GM19452 (cell line): ENCODE measurements at regions not wholly inside any gene's neighbourhood (a gene's known extent, or its start where the extent isn't known, plus 50 kb on each side); places are given as distances from the start of the nearest gene placed in this dataset.
"Not testable (repeated sequence)": the region's sequence is repeated elsewhere in the genome, so short reads cannot be mapped to it uniquely, and the experiment has no call there.

Source experiments
- ATAC-seq: cut with Tn5 transposase; IDR thresholded peaks from one replicate; pipeline ENCODE4 v1.9.1; 2021; ENCODE audit not compliant: unreplicated experiment

DNA sequence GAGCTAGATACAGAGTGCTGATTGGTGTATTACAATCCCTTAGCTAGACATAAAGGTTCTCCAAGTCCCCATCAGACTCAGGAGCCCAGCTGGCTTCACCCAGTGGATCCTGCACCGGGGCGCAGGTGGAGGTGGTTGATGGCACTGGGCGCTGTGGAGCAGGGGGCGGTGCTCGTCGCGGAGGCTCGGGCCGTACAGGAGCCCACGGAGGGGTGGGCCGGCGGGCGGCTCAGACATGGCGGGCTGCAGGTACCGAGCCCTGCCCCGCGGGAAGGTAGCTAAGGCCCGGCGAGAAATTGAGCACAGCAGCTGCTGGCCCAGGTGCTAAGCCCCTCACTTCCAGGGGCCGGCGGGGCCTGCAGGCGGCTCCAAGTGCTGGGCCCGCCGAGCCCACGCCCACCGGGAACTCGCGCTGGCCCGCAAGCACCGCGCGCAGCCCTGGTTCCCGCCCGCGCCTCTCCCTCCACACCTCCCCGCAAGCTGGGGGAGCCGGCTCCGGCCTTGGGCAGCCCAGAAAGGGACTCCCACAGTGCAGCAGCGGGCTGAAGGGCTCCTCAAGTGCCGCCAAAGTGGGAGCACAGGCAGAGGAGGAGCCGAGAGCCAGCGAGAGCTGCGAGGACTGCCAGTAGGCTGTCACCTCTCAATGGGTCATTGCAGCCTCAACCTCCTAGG is 96.4 kb upstream of the MYO10 start:
- ATAC-seq, result not testable (repeated sequence)

DNA sequence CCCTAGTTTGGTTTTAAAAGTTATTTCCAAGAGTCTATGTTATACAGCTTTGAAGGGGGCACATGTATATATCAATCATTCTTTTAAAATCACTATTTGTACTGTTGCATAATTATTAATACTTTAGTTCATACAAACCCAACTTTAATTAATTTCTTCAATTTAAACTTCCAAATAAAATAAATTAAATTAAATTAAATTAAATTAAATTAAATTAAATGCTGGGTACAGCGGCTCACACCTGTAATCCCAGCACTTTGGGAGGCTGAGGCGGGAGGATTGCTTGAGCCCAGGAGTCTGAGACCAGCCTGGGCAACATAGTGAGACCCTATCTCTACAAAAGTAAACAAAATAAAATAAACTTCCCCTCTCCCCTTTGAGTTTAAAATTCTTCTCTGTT is 98.9 kb upstream of the MYO10 start:
- ATAC-seq, result not testable (repeated sequence)

DNA sequence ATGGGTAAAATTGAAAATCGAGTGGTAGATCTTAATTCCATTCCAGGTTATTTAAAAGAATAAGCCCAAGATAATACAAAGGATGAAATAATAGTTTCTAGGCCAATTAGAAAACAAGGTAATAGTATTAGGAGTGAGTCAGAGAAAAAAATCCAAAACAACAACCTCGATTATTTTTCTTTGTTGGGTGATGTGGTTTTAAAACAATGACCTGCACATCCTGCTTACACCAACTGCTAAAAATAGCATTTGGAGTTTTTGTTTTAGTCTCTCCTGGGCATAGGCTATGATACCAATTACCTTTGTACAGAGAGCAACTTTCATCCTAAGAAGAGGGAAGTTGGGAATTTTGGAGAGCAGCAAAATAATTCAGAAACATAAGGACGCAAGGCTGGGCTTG is 101.7 kb upstream of the MYO10 start:
- no peak for ATAC-seq

DNA sequence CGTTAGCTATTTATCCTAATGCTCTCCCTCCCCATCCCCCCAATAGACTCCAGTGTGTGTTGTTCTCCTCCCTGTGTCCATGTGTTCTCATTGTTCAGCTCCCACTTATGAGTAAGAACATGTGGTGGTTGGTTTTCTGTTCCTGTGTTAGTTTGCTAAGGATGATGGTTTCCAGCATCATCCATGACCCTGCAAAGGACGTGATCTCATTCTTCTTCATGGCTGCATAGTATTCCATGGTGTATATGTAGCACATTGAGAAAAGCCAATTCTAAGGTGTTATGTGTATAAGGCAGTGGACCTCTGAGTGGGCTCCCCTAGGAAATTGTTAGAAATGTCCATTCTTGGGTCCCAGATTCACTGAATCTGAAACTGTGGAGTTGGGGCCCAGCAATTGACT is 103.1 kb upstream of the MYO10 start:
- ATAC-seq, result no peak

DNA sequence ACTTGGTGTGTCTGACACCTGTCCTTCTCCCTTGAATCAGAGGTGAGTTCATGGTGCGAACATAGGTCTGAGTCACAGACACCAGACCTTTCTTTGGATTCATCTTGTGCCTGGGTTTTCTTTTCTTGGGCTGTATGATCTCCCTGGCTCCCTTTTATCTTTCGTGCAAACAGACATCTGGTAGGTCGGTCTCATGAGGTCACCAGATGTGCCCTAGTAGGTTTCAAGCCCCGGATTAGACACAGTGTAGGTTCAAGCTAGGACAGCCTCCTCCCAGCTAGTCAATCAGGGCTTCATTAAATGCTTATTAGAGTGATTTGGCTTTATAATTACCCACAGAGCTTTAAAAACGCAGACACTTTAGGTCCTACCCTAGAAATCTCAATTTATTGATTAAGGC is 106.0 kb upstream of the MYO10 start:
- ATAC-seq, result no peak

DNA sequence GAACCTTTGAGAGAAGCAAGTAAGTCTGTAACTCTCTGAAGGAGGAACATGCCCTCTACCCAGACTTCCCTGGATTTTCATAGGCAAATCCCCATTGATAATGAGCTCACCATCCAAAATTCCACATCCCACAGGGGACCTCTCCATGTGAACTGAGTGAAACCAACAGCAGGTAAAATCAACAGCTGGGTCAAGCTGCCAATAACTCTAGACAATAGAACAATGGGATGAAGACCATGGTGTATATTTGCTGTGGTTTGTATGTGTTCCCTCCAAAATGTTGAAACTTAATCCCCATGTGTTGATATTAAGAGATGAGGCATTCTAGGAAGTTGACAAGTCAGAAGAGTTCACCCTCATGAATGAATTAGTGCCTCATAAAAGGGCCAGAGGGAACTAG is 110.2 kb upstream of the MYO10 start:
- no peak for ATAC-seq

DNA sequence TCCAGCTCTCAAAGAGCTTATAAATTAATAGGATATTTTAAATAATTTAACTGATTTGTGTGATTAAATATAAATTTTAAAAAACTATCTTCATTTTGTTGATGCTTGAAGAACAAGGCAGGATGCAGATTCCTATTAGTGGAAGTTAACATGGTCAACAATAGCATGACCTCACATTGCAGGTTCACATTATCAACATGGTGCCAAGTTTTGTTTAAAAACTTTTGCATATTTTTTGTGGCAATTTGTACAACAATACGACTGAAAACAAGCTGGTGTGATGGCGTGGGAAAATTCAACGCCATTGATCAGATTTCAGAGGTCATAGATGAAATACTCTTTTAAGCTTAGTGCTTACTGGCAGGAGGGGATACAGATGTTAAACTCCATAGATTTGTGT is 114.1 kb upstream of the MYO10 start:
- ATAC-seq, result no peak

DNA sequence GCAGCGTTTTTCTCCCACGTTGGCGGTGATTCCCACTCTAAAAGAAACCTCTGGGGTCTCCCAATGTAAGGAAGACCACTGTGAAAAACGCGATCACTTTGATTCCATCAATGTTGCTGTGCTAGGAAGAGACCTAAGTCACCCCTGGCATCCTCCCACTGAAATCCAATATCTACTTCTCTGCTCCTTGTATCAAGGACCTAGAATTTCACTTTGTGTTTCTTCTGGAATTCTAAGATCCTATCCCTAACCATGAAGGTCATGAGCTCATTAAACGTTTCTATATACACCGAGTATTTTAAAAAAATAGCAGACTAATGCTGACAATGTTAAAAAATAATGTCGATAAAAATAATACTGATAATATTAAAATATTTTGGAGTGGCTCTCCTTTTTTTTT is 118.8 kb upstream of the MYO10 start:
- ATAC-seq, result no peak

DNA sequence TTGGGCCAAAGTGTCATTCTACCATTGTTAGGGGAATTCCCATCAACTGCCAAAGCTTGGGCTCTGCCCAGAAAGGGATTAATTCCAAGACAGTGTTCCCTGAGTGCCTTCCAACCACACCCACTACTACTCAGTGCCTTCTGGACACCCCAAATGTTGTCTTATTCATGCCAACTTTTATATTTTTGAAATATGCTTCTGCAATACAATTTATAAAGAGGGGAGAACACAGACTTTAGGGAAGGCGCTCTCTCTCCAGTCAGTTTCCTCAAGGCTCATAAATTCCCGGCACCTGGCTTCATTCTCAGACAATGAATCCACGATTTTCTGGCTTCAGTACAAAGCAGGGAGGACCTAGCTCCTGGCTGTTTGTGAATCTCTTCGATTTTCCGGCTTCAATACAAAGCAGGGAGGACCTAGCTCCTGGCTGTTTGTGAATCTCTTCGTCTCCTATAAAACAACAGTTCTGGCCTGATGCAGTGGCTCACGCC is 120.1 kb upstream of the MYO10 start:
- no peak for ATAC-seq

DNA sequence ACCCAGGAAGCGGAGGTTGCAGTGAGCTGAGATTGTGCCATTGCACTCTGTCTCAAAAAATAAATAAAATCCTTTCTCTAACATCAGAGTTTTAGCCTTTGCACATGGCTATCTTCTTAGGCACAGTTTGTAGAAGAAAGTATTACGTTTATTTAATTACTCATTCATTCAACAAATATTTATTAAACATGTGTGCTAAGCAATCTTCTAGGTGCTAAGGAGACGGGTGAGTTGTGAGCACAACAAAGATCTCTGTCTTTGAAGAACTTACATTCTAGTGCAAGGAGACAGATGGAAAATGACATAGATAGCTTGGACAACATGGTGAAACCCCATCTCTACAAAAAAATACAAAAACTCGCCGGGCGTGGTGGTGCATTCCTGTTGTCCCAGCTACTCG is 122.3 kb upstream of the MYO10 start:
- no peak for ATAC-seq

DNA sequence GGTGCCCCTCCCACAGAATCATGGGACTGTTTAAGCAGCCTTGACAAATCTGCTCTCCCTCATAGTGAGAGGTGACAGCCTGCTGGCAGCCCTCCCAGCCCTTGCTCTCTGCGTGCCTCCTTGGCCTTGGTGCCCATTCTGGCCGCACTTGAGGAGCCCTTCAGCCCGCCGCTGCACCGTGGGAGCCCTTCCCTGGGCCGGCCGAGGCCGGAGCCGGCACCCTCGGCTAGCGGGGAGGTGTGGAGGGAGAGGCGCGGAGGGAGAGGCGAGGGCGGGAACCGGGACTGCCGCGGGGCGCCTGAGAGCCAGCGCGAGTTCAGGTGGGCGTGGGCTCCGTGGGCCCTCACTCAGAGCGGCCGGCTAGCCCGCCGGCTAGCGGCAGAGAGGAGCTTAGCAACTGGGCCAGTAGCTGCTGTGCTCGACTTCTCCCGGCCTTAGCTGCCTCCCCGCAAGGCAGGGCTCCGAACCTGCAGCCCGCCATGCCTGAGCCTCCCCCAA is 125.9 kb upstream of the MYO10 start:
- no peak for ATAC-seq

DNA sequence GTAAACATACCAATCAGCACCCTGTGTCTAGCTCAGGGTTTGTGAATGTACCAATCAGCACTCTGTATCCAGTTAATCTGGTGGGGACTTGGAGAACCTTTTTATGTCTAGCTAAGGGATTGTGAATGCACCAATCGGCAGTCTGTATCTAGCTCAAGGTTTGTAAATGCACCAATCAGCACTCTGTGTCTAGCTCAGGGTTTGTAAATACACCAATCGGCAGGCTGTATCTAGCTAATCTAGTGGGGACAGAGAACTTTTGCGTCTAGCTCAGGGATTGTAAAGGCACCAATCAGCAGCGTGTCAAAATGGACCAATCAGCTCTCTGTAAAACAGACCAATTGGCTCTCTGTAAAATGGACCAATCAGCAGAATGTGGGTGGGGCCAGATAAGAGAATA is 126.7 kb upstream of the MYO10 start:
- ATAC-seq, result not testable (repeated sequence)

DNA sequence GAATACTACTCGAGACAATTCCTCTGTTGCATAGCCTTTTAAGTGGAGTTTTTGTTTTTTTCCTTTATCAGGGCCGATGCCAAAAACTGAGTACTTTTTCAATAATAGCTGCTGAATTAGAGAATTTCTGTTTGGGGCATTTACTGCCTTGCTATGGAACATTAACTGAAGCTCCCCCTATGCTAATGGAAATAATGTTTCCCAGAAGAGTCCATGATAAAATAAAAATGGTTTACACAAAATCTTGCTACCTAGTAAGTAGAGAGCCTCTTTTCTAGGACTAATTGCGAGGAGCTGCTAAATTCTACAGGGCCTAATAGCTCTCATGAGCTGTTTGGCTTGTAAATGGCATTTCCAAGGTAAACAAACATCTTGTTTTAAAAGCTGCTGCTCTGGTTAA is 128.2 kb upstream of the MYO10 start:
- no peak for ATAC-seq

DNA sequence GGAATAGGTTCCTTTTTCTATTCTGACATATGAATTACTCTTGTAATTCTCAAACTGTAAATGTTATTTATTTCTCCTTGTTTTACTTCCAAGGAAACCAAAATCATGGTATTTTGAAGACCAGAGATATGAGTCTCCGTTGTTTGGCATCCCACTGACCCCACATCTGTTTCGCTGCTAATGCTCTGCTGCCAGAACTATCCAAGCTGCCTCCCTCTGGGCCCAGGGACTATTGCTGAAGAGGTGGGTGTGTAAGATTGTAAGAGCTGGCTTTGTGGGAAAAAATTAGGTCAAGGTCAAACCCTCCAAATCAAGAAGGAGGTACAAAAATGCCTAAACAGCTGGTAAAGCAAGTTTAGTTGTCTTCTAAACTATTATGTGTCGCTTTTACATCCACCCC is 129.4 kb upstream of the MYO10 start:
- ATAC-seq, result no peak

DNA sequence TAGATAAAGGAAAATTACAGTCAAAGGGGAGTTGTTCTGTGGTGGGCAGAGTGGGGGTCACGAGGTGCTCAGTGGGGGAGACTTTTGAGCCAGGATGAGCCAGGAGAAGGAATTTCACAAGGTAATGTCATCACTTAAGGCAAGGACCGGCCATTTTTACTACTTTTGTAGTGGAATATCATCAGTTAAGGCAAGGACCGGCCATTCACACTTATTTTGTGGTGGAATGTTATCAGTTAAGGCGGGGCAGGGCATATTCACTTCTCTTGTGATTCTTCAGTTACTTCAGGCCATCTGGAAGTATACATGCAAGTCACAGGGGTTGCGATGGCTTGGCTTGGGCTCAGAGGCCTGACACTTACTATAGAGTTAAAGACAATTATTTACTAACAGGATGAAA is 129.9 kb upstream of the MYO10 start:
- not testable (repeated sequence) for ATAC-seq

DNA sequence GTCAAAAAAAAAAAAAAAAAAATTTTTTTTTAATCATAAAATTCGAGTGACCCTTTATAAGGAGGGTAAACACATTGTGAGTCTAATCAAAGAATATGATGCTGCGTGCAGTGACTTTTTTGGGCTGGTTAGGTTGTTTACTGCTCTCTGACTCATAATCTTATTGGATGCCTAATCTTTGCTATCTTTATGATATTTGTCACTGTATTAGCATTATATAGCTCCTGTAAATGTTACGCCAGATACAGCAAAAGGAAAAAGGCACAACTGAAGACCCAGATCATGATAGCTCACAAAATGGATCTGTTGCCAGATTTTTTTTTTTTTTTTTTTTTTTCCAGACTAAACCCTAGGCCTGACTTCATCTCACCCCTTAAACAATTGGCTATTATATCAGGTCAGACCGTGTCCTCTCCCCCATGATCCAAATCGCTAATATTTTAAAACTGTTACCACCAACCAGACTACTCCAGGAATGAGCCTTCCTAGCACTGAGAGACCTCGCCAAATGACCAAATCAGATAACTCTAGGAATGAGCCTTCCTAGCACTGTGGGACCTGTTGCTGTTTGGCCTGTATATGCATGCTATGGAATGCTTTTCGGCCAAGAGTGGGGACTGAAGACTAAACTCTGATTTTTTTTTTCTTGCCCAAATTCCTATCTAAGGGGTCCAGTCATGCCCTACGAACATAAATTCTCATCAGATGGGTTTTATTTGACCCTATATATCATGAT is 131.7 kb upstream of the MYO10 start:
- ATAC-seq, result no peak

DNA sequence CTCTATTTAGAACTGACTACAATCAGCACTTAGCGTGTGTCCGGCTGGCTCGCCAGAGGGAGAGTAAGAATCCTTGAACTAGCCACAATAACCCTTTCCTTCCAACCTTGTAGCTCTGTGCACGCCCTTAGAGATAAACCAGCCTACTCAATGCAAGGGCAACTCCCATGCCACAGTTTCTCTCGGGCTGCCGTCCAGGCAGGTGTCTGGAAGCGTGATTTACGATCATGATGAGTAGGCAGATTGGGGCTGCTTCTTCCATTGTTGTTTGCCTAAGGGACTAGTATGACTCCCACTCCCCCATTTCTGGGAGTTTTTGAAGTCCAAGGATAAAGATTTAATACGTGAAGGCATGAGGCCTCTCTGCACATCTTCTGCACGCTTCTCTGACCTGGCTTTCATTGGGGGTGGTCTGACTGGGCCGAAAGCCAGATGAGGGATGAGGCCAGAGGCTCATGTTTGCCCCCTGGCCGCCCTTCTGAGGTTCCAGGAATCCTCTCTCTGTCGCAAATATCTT is 134.0 kb upstream of the MYO10 start:
- no peak for ATAC-seq

DNA sequence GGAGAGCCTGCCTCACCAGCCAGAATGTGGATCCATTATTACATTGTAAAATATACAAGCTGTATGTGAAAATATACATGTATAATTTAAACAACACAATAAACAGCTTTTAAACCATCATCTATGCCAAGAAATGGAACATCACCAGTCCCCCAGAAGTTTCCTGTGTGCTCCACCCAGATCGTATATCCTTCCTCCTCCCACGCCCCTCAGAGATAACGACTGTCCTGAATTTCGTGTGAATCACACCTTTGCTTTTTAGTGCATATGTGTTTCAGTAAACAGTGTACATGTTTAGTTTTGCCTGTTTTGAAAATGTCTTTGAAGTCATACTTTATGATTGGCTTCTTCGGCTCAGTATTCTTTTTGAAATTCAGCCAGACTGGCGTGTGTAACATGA is 134.6 kb upstream of the MYO10 start:
- no peak for ATAC-seq

DNA sequence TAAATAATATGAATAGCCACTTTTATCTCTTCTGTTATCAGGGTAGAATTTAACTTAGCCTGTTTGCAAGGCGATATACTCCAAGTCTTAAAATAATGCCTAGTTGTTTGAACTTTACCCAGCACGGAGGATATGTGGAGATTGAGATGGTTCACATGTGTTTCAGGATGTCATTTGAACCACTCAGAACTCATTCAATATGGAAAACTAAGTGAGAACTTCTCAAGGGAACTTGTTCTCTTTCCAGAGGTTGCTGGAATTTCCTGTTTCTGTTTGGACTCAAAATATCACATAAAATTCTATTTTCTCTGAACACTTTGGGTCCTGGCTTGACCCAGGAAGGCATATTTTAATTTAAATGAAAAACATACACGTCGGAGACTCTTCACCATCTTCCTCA is 139.1 kb upstream of the MYO10 start:
- ATAC-seq, result no peak

DNA sequence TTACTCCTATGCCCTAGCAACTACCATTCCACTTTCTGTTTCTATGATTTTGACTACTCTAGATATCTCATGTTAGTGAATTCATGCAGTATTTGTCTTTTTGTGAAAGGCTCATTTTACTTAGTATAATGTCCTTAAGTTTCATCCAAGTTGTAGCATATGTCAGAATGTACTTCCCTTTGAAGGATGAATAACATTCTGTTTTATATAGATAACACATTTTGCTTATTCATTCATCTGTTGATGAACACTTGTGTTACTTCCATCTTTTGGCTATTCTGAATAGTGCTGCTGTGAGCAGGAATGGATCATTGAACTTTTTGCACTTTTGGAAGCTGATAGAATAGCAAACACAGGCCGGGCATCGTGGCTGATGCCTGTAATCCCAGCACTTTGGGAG is 140.2 kb upstream of the MYO10 start:
- ATAC-seq, result no peak

DNA sequence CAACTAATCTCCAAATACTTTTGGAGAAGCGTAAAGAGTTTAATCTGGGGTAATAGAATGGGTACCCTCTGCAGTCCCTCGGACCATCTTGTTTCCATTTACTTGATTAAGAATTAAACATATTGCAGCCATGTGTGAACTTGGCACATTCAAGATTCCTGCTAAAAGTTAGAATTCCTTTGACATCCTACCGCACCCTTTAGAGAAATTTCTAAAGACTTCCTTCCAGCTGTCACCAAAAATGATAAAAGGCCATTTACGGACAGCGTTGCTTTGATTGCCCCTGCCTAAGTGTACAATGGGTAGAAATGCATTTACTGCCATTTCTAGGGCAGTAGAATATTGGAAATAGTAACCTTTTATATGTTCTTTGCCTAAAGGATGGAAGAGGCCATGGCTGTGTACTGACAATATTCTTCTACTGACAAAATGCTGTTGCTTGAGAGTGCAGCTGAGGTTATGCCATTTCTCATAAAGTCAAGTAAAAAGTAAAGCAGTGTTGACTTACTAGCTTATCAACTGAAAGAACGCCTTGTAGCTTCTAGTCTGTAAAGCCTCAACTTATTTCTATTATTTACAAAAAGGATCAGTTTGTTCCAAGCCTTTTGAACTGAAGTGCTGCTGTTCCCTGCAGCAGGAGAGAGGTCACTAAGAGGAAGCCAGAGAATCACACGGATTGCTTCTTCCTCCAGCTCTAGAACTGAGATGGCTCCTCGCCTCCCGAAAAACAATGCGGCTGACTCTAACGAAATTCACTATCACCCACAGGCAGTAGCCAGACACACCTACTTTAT is 139.8 kb upstream of the BASP1 start:
- no peak for ATAC-seq

DNA sequence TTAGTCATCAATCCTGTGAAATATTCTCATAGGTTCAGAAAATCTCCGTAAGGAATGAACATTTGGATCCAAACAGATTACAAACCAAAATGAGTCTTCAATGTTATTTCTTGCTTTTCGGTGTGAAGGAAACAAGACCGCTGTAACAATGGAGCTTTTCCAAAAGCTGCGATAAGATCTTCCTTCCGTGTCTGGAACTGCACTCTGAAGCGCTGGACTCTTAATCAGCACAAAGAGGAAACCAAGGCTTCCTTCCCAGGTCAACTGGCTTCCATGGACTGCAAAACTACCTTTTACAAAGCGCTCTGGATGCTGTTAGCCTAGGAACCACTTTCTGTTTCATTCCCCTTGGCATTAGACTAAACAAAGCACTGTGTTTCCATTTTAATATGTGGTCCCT is 137.9 kb upstream of the BASP1 start:
- ATAC-seq, result no peak
